GM12874 (cell line): ENCODE measurements at regions not wholly inside any gene's neighbourhood (a gene's known extent, or its start where the extent isn't known, plus 50 kb on each side); places are given as distances from the start of the nearest gene placed in this dataset.

Experiments
- TF ChIP-seq, protein P1 (sequence below): IDR thresholded peaks from 2 replicates; pipeline ENCODE4 v1.5.1; 2011; ENCODE audit warnings: low read depth, mild to moderate bottlenecking, control low read depth, low read length, moderate library complexity; ENCODE audit not compliant: insufficient read depth

DNA sequence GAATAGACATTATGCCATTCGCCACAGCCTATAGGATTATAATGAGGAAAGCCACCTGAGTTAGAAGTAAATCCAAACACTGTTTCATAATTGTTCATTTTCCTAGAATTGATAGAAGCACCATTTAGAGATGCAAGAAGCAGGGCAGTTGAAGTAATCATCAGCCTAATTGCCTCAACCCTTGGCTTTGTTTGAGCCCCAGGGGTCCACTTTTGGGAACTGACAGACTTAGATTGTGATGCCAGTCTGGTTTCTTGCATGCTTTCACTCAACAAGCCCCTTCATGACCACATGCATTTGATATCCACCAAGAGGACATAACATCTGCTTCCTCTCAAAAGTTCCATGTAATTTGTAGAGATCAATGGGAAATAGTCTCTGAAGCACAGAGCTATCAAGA, 97.2 kb upstream of the COL8A1 start:
- TF ChIP-seq, protein P1, sequence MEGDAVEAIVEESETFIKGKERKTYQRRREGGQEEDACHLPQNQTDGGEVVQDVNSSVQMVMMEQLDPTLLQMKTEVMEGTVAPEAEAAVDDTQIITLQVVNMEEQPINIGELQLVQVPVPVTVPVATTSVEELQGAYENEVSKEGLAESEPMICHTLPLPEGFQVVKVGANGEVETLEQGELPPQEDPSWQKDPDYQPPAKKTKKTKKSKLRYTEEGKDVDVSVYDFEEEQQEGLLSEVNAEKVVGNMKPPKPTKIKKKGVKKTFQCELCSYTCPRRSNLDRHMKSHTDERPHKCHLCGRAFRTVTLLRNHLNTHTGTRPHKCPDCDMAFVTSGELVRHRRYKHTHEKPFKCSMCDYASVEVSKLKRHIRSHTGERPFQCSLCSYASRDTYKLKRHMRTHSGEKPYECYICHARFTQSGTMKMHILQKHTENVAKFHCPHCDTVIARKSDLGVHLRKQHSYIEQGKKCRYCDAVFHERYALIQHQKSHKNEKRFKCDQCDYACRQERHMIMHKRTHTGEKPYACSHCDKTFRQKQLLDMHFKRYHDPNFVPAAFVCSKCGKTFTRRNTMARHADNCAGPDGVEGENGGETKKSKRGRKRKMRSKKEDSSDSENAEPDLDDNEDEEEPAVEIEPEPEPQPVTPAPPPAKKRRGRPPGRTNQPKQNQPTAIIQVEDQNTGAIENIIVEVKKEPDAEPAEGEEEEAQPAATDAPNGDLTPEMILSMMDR, result no peak

DNA sequence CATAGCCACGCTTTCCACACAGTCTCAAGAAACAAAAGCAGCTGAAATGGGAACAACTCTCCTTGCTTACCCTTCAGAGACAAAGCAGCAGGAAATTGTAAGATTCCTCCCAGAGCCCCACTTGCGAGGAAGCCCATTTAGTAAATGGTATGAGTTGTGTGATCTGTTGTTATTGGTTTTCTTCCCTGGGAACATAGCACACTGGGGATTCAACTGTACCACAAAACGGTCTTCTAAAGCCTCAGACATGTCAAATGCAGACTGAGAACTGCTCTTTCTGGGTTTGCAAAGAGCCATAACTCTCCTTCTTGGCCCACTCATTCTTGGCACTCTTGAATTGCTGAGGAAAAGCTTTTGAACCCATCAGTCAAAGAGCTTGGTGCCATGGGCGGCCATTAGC, 101.0 kb upstream of the COL8A1 start:
- TF ChIP-seq, protein P1, result no peak

DNA sequence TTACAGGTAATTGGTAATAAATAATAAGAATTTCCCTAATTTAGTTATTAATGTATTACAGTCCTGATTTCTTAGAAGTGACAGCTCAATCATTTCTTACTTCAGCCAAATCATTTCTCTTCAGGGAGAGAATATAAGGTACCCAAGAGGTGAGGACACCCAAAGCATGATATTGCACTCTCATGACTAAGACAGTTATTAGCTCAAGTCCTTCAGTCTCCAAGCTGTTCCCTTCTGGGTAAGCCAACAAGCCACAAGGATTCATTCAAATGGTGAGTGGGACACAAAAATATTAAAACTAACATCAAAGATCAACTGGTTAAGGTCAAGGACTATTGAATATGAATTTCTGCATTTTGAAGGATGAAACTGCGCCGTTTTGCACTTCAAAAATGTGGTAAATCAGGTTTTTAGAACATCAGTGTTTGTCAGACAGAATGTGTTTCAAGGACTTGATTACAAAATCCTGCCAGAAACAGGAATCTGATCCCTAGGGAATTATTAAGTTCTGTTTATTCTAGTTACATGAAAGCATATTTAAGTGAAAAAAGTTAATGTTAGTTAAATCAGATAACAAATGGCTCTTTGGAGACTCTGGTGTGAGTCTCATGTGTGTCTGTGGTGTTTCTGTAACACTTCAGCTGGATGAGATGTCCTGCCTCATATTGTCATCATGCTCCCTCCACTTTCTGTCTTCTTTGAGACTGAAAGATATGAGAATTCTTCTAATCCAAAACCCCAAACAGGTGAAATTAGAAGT, 101.7 kb upstream of the COL8A1 start:
- TF ChIP-seq, protein P1, result no peak

DNA sequence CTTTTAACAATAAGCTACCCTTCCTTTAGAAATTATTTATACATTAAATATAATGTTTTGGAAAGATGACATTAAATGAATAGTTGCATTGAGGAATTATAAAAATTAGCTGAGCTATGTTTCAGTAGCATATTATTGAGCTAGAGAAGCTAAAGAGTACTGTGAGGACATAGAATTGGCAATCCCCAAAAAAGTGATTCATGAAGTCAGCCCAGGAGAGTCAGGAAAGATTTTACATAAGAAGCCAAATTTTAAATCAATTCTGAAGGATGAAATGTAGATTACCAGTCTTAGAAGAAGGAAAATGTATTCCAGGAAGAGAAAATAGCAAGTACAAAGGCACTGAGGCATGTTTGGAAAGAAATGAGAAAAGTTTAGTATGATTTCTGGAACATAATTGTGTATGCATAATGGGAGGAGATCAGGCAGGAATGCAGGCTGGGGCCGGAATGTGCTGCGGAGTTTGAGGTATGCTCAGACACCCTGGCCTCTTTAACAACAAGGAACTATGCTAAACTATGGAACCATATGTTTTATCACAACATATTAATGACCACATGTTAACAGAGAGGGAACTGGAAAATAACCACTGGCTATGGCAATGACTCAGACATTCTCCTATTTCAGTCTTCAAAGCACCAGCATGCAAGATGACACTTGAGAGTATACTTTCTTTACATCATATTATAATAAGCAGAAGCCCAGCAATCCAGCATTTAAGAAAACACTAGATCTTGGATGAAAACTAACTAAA, 103.3 kb upstream of the COL8A1 start:
- TF ChIP-seq, protein P1, result no peak

DNA sequence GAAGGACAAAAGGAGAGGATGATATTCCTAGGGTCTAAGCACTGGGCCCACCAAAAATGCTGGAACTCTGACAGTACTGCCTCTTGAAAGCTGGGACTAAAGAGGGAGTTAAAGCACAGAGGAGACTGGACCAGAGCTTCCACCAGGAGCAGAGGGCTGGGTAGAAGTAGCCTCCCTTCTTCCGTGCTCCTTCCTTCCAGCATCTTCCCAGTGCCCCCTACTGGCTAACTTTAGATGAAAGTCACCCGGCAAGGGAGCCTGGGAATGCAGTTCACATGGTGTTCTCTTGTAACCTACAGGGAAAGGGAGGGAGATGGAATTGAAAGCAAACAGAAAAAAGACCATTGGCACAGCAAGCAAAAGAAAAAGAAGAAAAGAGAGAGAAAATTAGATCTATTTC, 106.1 kb upstream of the COL8A1 start:
- TF ChIP-seq, protein P1, result peak; percentile 69

DNA sequence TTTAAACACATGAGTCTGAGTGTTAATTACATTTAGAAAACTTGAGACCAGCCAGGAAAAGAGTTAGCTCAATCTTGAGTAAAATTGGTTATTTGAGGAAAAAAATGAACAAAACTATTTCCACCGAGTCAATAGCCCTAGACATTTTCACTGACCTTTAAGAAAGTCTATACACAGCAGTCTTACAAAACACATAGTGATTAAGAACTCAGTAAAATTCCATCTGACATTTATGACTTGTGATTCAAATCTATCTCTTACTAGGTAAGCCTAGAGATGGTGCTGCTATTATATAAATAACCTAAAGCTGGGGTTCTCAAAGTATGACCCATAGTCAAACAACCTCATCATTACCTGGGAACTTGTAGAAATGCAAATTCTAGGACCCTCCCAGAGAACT, 109.1 kb upstream of the COL8A1 start:
- TF ChIP-seq, protein P1, result no peak

DNA sequence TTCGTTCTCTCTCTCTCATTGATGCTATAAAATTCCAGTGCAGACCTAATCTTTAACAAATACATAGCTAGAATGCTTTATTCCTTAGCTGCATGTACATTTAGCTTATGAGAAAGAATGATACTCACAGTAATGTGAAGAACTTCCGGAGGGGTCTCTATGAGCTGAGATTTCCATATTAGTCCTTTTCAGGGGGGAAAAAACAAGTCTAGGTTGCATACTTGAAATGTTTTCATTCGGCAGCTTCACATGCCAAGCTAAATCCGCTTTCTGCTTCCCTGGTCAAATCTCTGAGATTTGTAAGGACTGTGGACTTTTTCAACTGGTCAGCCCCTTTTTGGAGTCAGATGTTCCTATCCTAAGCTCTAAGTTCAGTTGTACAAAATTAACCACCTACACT, 111.5 kb upstream of the COL8A1 start:
- TF ChIP-seq, protein P1, result no peak
